WI38 (cell line): ENCODE measurements at regions not wholly inside any gene's neighbourhood (a gene's known extent, or its start where the extent isn't known, plus 50 kb on each side); places are given as distances from the start of the nearest gene placed in this dataset.

Experiments used
- H3K4me3 ChIP-seq: 2 replicates; pipeline ENCODE4 v1.5.1; 2011; ENCODE audit warnings: low read depth, mild to moderate bottlenecking, control low read depth, low read length
- TF ChIP-seq, protein P1 (sequence below): IDR thresholded peaks from 2 replicates; pipeline ENCODE4 v1.5.1; 2012; ENCODE audit warnings: low read depth, mild to moderate bottlenecking, control low read depth, low read length

DNA sequence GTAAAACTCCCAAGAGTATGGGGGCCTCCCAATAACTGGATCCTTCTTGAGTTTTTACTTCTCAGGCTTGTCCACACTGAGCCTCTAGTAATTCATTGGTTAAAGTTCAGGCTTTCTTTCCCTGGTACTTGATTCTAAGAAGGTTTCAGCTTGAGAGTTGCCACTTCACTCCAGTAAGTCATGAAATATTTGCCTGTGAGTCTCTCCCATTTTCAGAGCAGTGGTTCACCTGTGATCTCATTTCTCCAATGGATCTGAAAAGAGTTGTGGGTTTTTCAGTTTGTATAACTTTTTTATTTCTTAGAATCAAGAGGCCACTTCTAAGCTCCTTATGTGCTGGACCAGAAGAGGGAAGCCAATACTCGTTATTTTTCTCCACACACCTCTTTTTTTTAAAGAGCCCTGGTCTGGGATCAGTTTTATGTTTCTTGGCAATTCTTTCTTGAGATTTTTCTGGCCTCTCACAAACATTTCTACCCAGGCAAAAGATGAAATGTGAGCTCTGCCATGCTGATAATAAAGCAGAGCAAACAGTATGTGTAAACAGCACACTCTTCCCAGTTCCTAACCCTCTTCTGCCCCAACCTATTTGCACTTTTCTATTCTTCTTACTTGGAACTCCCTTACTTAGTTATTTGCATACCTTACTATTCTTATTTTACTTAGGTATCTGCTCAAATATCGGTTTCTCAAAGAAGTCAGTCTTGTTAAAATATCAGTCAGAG is 983.4 kb downstream of the CCSER2 start:
- H3K4me3 ChIP-seq, result no peak overlapping the region
- TF ChIP-seq, protein P1, sequence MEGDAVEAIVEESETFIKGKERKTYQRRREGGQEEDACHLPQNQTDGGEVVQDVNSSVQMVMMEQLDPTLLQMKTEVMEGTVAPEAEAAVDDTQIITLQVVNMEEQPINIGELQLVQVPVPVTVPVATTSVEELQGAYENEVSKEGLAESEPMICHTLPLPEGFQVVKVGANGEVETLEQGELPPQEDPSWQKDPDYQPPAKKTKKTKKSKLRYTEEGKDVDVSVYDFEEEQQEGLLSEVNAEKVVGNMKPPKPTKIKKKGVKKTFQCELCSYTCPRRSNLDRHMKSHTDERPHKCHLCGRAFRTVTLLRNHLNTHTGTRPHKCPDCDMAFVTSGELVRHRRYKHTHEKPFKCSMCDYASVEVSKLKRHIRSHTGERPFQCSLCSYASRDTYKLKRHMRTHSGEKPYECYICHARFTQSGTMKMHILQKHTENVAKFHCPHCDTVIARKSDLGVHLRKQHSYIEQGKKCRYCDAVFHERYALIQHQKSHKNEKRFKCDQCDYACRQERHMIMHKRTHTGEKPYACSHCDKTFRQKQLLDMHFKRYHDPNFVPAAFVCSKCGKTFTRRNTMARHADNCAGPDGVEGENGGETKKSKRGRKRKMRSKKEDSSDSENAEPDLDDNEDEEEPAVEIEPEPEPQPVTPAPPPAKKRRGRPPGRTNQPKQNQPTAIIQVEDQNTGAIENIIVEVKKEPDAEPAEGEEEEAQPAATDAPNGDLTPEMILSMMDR, result no peak

GRCh38 chr10:85315657-85316056 is 987.3 kb downstream of the CCSER2 start:
- TF ChIP-seq, protein P1, result no peak

GRCh38 chr10:85316276-85316675 is 987.9 kb downstream of the CCSER2 start:
- H3K4me3 ChIP-seq, result no peak overlapping the region
- TF ChIP-seq, protein P1, result no peak

More at GRCh38 chr10:85315657-85316056, 987.3 kb downstream of the CCSER2 start:
- no peak overlapping the region for H3K4me3 ChIP-seq

GRCh38 chr10:85317827-85318226 is 989.4 kb downstream of the CCSER2 start:
- H3K4me3 ChIP-seq, result no peak overlapping the region
- TF ChIP-seq, protein P1, result no peak

DNA sequence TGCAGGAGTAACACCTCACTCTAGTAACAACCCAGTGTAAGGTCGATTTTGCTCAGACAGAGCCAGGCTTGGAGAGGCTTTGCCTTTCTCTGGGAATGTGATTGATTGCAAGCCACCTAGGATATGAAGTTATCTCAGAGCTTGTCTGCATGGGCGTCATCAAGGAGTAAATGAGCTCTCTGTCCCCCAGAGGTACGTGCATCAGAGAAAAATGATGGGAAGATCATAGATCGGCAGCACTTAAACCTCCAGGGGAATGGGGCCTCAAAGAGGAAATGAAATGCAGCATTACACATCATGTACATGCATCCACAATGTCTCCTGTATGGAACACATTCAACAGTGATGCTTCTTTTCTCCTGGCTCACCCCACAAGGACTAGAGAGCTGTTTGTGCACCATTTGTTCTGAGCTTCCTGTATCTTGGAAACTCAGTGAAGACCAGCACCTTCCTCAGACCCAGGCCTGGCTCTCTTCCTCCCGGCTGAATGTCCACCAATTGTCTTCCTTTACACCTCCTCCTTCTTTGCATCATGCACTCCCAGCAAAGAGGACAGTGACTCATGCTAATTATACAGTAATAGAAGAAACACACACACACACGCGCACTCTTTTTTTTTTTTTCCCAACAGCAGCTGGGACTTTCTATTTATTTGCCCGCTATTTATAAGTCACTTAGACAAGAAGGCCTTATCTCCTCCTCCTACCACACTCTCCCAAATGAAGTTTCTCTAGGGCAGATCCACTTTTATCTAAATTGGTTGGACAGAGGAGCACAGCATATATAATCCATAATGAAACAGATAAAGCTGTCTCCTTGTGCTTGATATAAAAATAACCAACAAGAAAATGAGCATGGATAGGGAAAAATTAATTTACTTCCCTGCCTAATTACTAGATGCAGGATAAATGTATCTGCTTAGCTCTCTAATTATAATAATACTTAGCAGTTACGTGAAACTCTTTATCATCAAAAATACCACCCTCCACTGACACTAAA is 990.7 kb downstream of the CCSER2 start:
- no peak overlapping the region for H3K4me3 ChIP-seq
- TF ChIP-seq, protein P1, result no peak

DNA sequence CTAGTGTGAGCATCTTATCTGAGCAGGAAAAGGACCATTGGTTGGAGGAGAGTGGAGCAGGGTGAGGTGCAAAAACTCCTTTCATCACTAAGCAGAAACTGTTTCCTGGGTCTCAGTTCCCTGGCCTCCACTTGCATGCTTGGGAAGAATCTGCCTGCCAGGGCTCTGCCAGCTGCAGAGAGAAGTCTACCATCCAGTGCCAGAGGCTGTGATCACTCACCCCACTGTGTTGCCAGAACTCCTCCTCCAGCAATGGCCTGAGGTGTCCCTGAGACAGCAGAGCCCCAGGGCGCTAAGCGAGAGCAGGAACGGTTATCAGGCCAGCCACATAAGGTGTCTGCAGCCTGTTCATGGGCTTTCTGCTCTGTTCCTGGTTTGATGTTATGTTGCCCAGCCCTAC is 991.4 kb downstream of the CCSER2 start:
- TF ChIP-seq, protein P1, result no peak
- no peak overlapping the region for H3K4me3 ChIP-seq

DNA sequence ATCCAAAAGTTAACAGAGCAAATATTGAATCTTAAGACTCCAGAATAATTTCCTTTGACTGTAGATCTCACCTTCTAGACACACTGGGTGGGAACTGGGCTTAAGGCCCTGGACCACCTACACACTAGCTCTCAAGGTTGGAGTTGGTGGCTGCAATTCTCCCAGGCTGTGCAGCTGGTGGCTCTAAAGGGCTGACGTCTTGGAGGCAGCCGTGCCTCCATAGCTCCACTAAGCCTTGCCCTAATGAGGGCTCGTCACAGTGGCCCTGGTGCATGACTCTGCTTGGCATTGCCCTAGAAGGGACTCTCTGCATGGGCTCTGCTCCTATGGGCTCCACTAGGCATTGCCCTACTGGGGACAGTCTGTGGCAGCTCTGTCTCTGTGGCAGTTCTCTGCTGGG is 1005.2 kb downstream of the CCSER2 start:
- TF ChIP-seq, protein P1, result no peak
- no peak overlapping the region for H3K4me3 ChIP-seq
